Mucosa of rectum (tissue), 2 donors: ENCODE measurements at regions not wholly inside any gene's neighbourhood (a gene's known extent, or its start where the extent isn't known, plus 50 kb on each side); places are given as distances from the start of the nearest gene placed in this dataset.

ENCODE experiments used
- H3K27ac ChIP-seq, 2 donors: one replicate each; pipeline ENCODE4 v1.7.0; 2013; ENCODE audit warnings: inconsistent platforms in 2 of 2, low read depth in 2 of 2, low read length in 2 of 2
- H3K27me3 ChIP-seq, 2 donors: one replicate each; pipeline ENCODE4 v1.7.0; 2013; ENCODE audit warnings: low read length in 2 of 2; ENCODE audit not compliant: control insufficient read depth in 2 of 2, insufficient read depth in 2 of 2
- H3K36me3 ChIP-seq, 2 donors: one replicate each; pipeline ENCODE4 v1.7.0; 2013; ENCODE audit warnings: low read length in 2 of 2; ENCODE audit not compliant: control insufficient read depth in 2 of 2, insufficient read depth in 2 of 2
- H3K4me1 ChIP-seq, 2 donors: one replicate each; pipeline ENCODE4 v1.7.0; 2013; ENCODE audit warnings: low read length in 2 of 2, mild to moderate bottlenecking in 1 of 2; ENCODE audit not compliant: control insufficient read depth in 2 of 2, insufficient read depth in 2 of 2
- H3K4me3 ChIP-seq, 2 donors: one replicate each; pipeline ENCODE4 v1.7.0; 2013; ENCODE audit warnings: low read length in 2 of 2
- H3K9ac ChIP-seq, 2 donors: one replicate each; pipeline ENCODE4 v1.7.0; 2013; ENCODE audit warnings: low read length in 2 of 2, low read depth in 1 of 2, mild to moderate bottlenecking in 1 of 2
- H3K9me3 ChIP-seq, 2 donors: one replicate each; pipeline ENCODE4 v1.7.0; 2013; ENCODE audit warnings: low read length in 2 of 2; ENCODE audit not compliant: control insufficient read depth in 2 of 2
- donor health status: healthy.
- donor health status: Normal muscosa, but diverticular disease.

DNA sequence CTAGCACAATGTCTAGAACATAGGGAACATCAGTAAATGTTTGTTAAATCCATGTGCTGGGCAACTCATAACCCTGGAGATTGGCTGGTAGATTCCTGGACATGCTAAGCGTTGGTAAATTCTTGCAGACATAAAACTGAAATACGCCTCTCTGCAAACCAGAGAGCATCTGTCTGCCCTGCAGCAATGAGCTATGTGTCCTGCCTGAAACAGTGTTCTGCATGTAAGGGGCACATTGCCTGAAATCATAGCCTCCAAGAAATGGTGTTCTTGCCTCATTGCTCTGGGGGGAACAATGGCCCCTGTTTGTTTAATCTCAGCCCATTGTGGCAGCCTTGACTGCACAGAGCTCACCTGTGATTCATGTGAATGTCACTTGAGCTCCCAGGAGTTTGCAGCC is 113.5 kb upstream of the CCL2 start:
- Histone ChIP-seq H3K27me3 (peaks cover 4 to 11% of the 10 kb centered on the region in 2 donors), H3K9ac (no peak overlapping the region)

DNA sequence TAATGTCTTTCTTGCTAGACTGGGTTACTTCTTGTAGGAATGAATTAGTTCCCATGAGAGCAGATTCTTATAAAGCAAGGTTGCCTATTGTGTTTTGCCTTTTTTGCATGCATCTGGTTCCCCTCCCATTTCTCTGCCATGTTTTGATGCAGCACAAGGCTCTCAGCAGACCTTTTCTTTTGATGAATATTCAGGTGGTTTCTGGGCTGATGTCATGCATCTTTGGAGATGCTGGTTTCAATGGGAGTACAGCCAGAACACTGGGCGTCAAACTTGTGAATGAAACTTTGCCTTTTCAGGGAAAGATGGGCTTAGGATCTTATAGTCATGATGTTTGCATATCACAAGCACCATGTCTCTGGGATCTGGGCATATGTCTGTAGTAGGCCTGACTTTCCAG is 111.7 kb upstream of the CCL2 start:
- H3K4me1 ChIP-seq = no peaks in the 10 kb centered on the region
- H3K27ac ChIP-seq = no peak overlapping the region

More for the DNA sequence above, 113.5 kb upstream of the CCL2 start:
- no peaks in the 10 kb centered on the region for H3K36me3 ChIP-seq
- H3K4me1 ChIP-seq = no peaks in the 10 kb centered on the region
- no peak overlapping the region for H3K4me3 ChIP-seq
- H3K27ac ChIP-seq = no peak overlapping the region
- H3K9me3 ChIP-seq = no peaks in the 10 kb centered on the region

DNA sequence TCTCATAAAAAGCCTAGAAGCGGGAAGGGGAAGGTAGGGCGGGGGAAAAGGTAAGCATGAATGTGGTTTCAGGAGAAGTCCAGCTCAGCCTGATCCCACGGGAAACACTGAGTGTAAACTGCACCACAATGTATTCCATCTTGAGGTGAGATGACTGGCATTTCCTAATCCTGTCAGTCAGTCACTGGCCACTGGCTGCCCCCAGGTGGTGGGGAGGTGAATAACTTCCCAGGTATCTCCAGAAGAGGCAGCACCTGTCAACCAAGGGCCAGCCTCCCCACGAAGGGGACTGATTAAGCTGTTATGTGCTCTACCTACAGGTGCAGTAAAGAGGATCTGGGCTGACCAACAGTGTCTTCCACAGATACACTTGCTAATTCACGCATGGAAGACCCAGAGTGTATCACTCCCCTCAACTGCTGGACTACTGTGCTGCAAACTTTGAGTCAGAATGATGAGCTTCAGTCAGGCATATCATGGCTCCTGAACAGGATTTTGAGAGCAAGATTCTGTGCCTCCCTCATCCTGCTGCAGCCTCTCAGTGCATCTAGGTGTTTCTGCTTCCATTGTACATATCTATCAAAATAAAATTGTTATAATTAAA is 108.5 kb upstream of the CCL2 start:
- Histone ChIP-seq H3K27me3 (peaks cover 5 to 13% of the 10 kb centered on the region in 2 donors), H3K9ac (no peak overlapping the region), H3K9me3 (no peaks in the 10 kb centered on the region), H3K4me3 (no peak overlapping the region), H3K27ac (no peak overlapping the region), H3K36me3 (no peaks in the 10 kb centered on the region), H3K4me1 (no peaks in the 10 kb centered on the region)

More for the DNA sequence above, 111.7 kb upstream of the CCL2 start:
- no peak overlapping the region for H3K4me3 ChIP-seq
- no peak overlapping the region for H3K9ac ChIP-seq
- peaks cover 5 to 13% of the 10 kb centered on the region in 2 donors for H3K27me3 ChIP-seq
- H3K9me3 ChIP-seq = no peaks in the 10 kb centered on the region
- H3K36me3 ChIP-seq = no peaks in the 10 kb centered on the region

DNA sequence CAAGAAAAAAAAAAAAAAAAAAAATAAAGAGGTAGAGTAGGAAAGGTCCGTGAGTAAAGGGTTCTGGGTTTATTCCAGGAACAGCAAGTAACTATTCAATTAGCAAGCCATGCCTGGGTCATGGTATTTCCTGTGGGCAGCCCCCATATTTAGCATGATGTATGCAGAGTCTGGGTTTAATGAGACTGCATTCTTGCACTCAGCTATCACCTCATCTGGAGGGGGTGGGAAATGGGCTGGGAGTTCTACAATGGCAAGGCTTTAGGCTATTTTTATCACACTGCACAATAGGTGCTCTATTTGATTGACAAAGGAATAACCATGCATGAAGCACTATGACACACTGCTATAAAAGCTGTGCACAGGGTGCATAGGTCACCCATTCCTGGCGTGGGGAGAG is 104.0 kb upstream of the CCL2 start:
- Histone ChIP-seq H3K4me1 (no peaks in the 10 kb centered on the region), H3K9me3 (no peaks in the 10 kb centered on the region), H3K27ac (no peak overlapping the region), H3K36me3 (no peaks in the 10 kb centered on the region), H3K9ac (no peak overlapping the region), H3K27me3 (peaks cover 16 to 19% of the 10 kb centered on the region in 2 donors), H3K4me3 (no peak overlapping the region)

DNA sequence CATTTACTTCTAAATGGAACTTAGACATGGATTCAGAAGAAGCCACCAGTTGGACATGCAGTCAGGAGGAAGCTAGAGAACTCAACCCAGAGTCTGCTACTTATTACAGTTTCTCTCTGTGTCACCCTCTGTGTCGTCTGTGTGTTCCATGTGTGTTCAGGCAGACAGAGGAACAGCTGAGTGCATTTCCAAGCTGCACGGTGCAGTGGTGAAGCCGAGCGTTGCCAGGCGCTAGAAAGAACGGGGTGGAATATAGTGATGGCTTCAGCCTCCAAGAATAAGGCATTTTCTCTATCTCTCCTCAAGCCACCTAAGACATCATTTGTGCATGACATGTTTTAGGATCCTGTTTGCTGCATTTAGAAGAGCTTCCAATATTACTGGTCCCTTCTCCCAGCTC is 101.1 kb upstream of the CCL2 start:
- H3K9me3 ChIP-seq = no peaks in the 10 kb centered on the region
- H3K4me1 ChIP-seq = no peaks in the 10 kb centered on the region
- H3K9ac ChIP-seq = no peak overlapping the region
- H3K27ac ChIP-seq = no peak overlapping the region
- peaks cover 16 to 18% of the 10 kb centered on the region in 2 donors for H3K27me3 ChIP-seq
- H3K36me3 ChIP-seq = no peaks in the 10 kb centered on the region
- H3K4me3 ChIP-seq = no peak overlapping the region

DNA sequence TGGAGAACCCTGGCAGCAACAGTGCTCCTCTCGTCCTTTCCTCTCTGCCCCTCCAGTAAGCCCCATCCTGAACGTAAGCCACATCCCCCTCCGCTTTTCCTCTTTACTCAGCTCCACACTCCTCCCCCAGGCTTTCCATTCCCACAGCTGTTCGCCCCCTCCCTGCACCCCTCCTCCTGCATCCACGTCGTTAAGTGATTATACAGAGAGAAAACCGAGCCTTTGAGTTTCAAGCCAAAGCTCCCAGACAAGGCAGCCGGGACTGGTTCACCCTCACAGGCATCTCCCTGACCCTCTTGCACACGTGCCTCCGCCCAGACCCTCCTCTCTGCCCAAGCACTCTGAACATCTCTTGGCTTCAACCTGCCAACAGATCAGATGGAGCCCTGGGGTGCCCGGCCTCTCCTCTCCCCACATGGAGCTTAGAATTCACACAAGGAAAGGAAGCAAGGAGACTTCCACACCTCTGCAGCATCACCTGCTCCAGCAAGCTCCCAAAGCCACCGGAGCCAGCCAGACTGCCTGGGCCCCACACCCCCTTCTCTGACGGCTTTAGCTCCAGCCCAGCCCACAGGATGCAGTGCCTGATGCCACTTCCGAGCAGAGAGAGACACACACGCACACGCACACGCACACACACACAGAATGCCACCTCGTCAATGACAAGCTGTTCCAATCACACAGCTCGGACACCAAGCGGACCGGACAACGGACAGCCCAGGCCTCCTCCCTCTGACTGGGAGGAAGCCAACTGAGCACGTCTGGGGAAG is 99.9 kb upstream of the CCL2 start:
- Histone ChIP-seq H3K4me3 (no peak overlapping the region), H3K27ac (no peak overlapping the region), H3K9ac (no peak overlapping the region), H3K4me1 (no peaks in the 10 kb centered on the region), H3K36me3 (no peaks in the 10 kb centered on the region), H3K27me3 (peaks cover 16 to 18% of the 10 kb centered on the region in 2 donors), H3K9me3 (no peaks in the 10 kb centered on the region)

DNA sequence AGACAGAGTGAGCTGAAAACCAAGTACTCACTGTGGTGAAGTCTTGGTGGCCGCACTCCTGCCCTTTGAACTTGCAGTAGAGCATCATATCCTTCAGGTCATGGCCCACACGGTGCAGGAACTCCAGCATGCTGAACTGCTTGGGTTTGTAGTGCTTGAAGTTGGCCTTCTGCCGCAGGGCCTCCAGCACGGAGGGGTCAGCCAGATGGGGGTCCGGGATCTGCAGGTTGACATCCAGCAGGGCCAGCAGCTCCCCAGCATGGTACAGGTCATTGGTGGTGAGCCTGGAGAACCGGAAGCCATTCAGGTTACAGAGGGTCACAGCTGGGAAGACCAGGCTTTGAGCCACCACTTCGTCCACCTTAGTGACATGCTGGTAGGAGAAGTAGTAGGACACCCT is 99.1 kb upstream of the CCL2 start:
- H3K4me1 ChIP-seq = no peaks in the 10 kb centered on the region
- no peak overlapping the region for H3K4me3 ChIP-seq
- no peak overlapping the region for H3K9ac ChIP-seq
- no peaks in the 10 kb centered on the region for H3K36me3 ChIP-seq
- peaks cover 16 to 18% of the 10 kb centered on the region in 2 donors for H3K27me3 ChIP-seq
- H3K27ac ChIP-seq = no peak overlapping the region
- no peaks in the 10 kb centered on the region for H3K9me3 ChIP-seq

DNA sequence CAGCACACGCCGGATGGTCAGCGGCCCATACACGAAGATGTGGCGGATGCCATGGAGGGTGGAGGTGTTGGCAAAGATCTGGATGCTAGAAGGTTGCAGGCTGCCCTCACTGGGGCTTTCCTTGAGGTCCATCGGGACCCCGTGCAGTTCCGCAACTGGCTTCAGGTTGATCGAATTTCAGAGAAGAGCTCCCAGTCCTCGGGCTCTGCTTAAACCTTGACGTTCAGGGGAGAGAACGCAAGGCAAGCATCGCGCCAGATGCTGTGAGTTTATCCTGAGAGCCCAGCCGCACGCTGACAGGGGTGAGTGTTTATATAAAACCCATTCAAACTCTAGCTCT is 98.7 kb upstream of the CCL2 start:
- Histone ChIP-seq H3K4me3 (no peak overlapping the region), H3K4me1 (no peaks in the 10 kb centered on the region), H3K36me3 (no peaks in the 10 kb centered on the region), H3K27ac (no peak overlapping the region), H3K9me3 (no peaks in the 10 kb centered on the region), H3K9ac (no peak overlapping the region), H3K27me3 (peaks cover 16 to 18% of the 10 kb centered on the region in 2 donors)

DNA sequence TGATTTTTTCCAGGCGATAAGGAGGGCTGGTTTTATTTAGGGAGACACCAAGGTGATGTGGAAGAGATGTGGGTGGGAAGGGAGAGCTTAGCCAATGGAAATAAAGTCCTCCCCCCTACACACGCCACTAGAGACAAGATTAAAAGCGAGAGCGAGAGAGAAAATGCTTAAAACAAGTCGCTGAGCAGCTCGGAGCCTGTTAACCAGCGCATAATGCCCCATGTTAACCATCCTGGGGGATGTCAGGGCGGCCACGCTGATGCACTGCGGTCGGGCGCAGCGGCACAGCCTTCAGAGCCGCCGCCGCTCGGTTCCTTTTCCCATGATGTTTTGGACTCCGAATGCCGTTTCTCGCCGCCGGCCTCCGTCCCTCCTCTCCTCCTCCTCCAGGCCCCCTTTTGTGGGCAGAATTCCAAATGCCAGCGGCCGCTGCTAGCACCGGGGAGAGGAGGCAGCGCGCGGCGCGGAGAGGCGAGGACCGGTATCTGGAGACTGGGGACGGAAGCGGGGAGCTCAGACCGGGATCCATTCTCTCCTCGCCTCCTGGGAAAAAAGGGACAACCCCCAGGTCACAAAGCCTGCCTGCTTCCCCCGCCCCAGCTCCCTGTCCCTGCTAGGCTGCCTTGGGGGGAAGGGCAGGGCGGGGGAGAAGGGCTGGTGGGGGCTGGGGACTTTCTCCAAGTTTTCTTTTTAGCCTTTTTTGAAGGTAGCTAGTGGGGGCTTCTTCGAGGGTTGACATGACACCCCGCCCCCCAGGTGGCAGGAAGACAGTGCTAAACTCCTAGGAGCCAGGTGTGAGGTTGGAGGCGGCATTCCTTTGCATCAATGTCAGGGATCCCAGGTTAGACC is 98.1 kb upstream of the CCL2 start:
- H3K9ac ChIP-seq = no peak overlapping the region
- no peak overlapping the region for H3K4me3 ChIP-seq
- no peaks in the 10 kb centered on the region for H3K36me3 ChIP-seq
- no peak overlapping the region for H3K27ac ChIP-seq
- H3K4me1 ChIP-seq = no peaks in the 10 kb centered on the region
- H3K9me3 ChIP-seq = no peaks in the 10 kb centered on the region
- peaks cover 16 to 18% of the 10 kb centered on the region in 2 donors for H3K27me3 ChIP-seq

DNA sequence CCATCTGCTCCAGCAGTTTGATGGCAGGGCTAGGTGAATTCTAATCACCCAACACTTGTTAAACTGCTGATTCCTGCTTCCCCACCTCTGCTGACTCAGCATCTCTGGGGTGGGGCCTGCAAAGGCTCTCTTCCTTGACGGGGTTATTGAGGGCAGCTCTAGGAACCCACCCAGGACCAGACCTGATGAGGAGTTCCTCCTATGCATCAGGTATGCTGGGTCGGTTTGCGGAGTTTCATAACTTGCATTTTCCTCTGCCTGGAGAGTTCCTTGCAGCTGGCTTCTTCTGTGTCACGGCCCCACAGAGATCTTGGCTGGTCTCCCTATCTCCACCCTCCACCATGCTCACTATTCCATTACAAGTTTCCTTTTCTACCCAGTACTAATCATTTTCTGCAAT is 93.4 kb upstream of the CCL2 start:
- peaks cover 0 to 10% of the 10 kb centered on the region in 2 donors for H3K27me3 ChIP-seq

More for the DNA sequence above, 93.4 kb upstream of the CCL2 start:
- Histone ChIP-seq H3K4me1 (peaks cover 0 to 3% of the 10 kb centered on the region in 2 donors), H3K9me3 (no peaks in the 10 kb centered on the region), H3K36me3 (no peaks in the 10 kb centered on the region), H3K27ac (no peak overlapping the region), H3K9ac (no peak overlapping the region), H3K4me3 (no peak overlapping the region)
